HepG2 (cell line): ENCODE measurements at regions not wholly inside any gene's neighbourhood (a gene's known extent, or its start where the extent isn't known, plus 50 kb on each side); places are given as distances from the start of the nearest gene placed in this dataset.

ENCODE experiments used
- BRCA1 ChIP-seq: sonication (generic); formaldehyde crosslinking; IDR thresholded peaks from 2 replicates; pipeline ENCODE4 v1.4.0; 2020; ENCODE audit warnings: missing genetic modification reagents
- CREM ChIP-seq, 2 experiments: sonication (generic) in 1 of 2; formaldehyde crosslinking in 1 of 2; IDR thresholded peaks; 2 replicates each; pipeline versions ENCODE4 v1.4.0 to v1.6.1; 2016 to 2020; ENCODE audit warnings: antibody characterized with exemption in 1 of 2, mild to moderate bottlenecking in 1 of 2, missing genetic modification reagents in 1 of 2
- FOSL2 ChIP-seq: sonication (generic); formaldehyde crosslinking; IDR thresholded peaks from 2 replicates; pipeline ENCODE4 v1.4.0; 2020; ENCODE audit warnings: missing genetic modification reagents
- HES4 ChIP-seq: sonication (generic); formaldehyde crosslinking; IDR thresholded peaks from 2 replicates; pipeline ENCODE4 v1.9.0; 2021; ENCODE audit warnings: mild to moderate bottlenecking, missing genetic modification reagents, borderline replicate concordance
- HMG20A ChIP-seq: IDR thresholded peaks from 2 replicates; pipeline ENCODE4 v1.6.1; 2016; ENCODE audit warnings: borderline replicate concordance
- KMT2A ChIP-seq: sonication (generic); formaldehyde crosslinking; IDR thresholded peaks from 2 replicates; pipeline ENCODE4 v1.4.0; 2020; ENCODE audit warnings: missing genetic modification reagents
- NBN ChIP-seq: fragments of 450-650 bp; conservative IDR thresholded peaks from 2 replicates; pipeline ENCODE4 v1.6.1; 2017
- NCOA2 ChIP-seq: sonication (generic); formaldehyde crosslinking; IDR thresholded peaks from 2 replicates; pipeline ENCODE4 v1.8.0; 2022; ENCODE audit warnings: inconsistent platforms
- POLR2AphosphoS2 ChIP-seq: IDR thresholded peaks from 2 replicates; pipeline ENCODE4 v1.6.1; 2011; ENCODE audit warnings: low read depth, low read length, improper control_type of control experiment
- RARG ChIP-seq: sonication (generic); formaldehyde crosslinking; IDR thresholded peaks from 2 replicates; pipeline ENCODE4 v1.4.0; 2020; ENCODE audit warnings: low read depth, mild to moderate bottlenecking, missing genetic modification reagents
- SAP130 ChIP-seq: IDR thresholded peaks from 2 replicates; pipeline ENCODE4 v1.6.1; 2016; ENCODE audit warnings: low read depth
- SMARCE1 ChIP-seq: fragments of 450-650 bp; IDR thresholded peaks from 2 replicates; pipeline ENCODE4 v1.6.1; 2017; ENCODE audit warnings: borderline replicate concordance
- SRSF4 ChIP-seq: fragments of 200-400 bp; formaldehyde crosslinking; IDR thresholded peaks from one replicate; pipeline ENCODE4 v1.6.1; 2018; ENCODE audit warnings: mild to moderate bottlenecking, low read depth, low read length, moderate library complexity; ENCODE audit not compliant: poor library complexity, severe bottlenecking
- THYN1 ChIP-seq: sonication (generic); formaldehyde crosslinking; IDR thresholded peaks from 2 replicates; pipeline ENCODE4 v1.8.1; 2023; ENCODE audit warnings: low read depth, mild to moderate bottlenecking, moderate library complexity, missing genetic modification reagents, borderline replicate concordance
- ZNF30 ChIP-seq: sonication (generic); formaldehyde crosslinking; IDR thresholded peaks from 2 replicates; pipeline ENCODE4 v1.5.0; 2020; ENCODE audit warnings: mild to moderate bottlenecking, missing genetic modification reagents
- ZNF329 ChIP-seq: sonication (generic); formaldehyde crosslinking; IDR thresholded peaks from 2 replicates; pipeline ENCODE4 v1.9.0; 2021; ENCODE audit warnings: low read depth, mild to moderate bottlenecking, missing genetic modification reagents
- ZNF367 ChIP-seq: sonication (generic); formaldehyde crosslinking; IDR thresholded peaks from 2 replicates; pipeline ENCODE4 v1.4.0; 2020; ENCODE audit warnings: missing genetic modification reagents, borderline replicate concordance
- ZNF660 ChIP-seq: sonication (generic); formaldehyde crosslinking; IDR thresholded peaks from 2 replicates; pipeline ENCODE4 v1.5.1; 2020; ENCODE audit warnings: mild to moderate bottlenecking, low read depth, missing genetic modification reagents, borderline replicate concordance
- TF ChIP-seq, protein P1 (sequence below), 2 experiments: sonication (generic) in 1 of 2; formaldehyde crosslinking in 1 of 2; IDR thresholded peaks; 2 replicates each; pipeline versions ENCODE4 v1.4.0 to v1.6.1; 2016 to 2020; ENCODE audit warnings: borderline replicate concordance in 1 of 2, low read depth in 1 of 2, mild to moderate bottlenecking in 1 of 2, missing genetic modification reagents in 1 of 2
- TF ChIP-seq, protein P2 (sequence below): sonication (generic); formaldehyde crosslinking; IDR thresholded peaks from 2 replicates; pipeline ENCODE4 v1.8.0; 2022; ENCODE audit warnings: missing genetic modification reagents, low read depth, mild to moderate bottlenecking, borderline replicate concordance
- TF ChIP-seq, protein P3 (sequence below): sonication (generic); formaldehyde crosslinking; IDR thresholded peaks from 2 replicates; pipeline ENCODE4 v1.9.0; 2021; ENCODE audit warnings: missing genetic modification reagents, borderline replicate concordance
- TF ChIP-seq, protein P4 (sequence below), 2 experiments: sonication (generic) in 1 of 2; formaldehyde crosslinking in 1 of 2; IDR thresholded peaks; 2 replicates each; pipeline versions ENCODE4 v1.4.0 to v1.6.1; 2018 to 2020; ENCODE audit warnings: missing genetic modification reagents in 2 of 2, borderline replicate concordance in 1 of 2, low read depth in 1 of 2, mild to moderate bottlenecking in 1 of 2, missing biosample characterization in 1 of 2

DNA sequence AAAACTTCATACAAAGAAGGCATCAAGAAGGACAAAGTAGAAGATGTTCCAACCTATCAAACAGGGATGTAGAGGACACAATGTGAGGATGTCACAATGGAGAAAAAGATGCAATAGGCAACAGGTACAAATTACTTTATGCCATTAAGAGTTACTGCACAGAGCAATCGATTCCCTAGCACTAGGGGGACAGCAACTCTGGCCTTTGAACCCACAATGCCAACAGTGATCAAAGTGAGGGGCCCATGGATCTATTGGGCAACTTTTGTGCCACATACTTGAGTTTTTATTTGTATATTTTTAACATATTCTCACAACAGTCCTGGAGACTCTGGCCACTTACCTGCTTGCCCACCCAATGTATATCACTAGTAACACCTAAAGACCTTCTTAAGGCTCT is 220.2 kb downstream of the HNMT start (continued):
- TF ChIP-seq, protein P1, sequence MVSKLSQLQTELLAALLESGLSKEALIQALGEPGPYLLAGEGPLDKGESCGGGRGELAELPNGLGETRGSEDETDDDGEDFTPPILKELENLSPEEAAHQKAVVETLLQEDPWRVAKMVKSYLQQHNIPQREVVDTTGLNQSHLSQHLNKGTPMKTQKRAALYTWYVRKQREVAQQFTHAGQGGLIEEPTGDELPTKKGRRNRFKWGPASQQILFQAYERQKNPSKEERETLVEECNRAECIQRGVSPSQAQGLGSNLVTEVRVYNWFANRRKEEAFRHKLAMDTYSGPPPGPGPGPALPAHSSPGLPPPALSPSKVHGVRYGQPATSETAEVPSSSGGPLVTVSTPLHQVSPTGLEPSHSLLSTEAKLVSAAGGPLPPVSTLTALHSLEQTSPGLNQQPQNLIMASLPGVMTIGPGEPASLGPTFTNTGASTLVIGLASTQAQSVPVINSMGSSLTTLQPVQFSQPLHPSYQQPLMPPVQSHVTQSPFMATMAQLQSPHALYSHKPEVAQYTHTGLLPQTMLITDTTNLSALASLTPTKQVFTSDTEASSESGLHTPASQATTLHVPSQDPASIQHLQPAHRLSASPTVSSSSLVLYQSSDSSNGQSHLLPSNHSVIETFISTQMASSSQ (IDR thresholded peaks at IDR 0.05; ENCODE audit: low read depth): no peak
- TF ChIP-seq, protein P1 (CRISPR knock-in tag; IDR thresholded peaks at IDR 0.05; ENCODE audit: borderline replicate concordance): no peak
- no peak for TF ChIP-seq SMARCE1
- no peak for TF ChIP-seq ZNF660 (CRISPR knock-in tag)
- peak; percentile 43 for TF ChIP-seq FOSL2 (CRISPR knock-in tag)
- peak; percentile 46; the same call in 1 of the 2 replicates for TF ChIP-seq CREM (IDR thresholded peaks at IDR 0.05)
- TF ChIP-seq CREM (CRISPR knock-in tag; IDR thresholded peaks at IDR 0.05): no peak
- TF ChIP-seq THYN1 (CRISPR knock-in tag): no peak
- no peak for TF ChIP-seq NBN
- peak; percentile 64 for TF ChIP-seq NCOA2 (CRISPR knock-in tag)
- TF ChIP-seq ZNF329 (CRISPR knock-in tag): no peak
- TF ChIP-seq SRSF4: no peak
- TF ChIP-seq, protein P2, sequence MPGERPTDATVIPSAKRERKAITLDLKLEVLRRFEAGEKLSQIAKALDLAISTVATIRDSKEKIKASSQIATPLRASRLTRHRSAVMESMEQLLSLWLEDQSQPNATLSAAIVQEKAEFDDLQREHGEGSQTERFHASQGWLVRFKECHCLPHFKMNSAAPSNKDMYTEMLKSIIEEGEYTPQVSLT (CRISPR knock-in tag): no peak
- TF ChIP-seq KMT2A: no peak
- TF ChIP-seq, protein P3, sequence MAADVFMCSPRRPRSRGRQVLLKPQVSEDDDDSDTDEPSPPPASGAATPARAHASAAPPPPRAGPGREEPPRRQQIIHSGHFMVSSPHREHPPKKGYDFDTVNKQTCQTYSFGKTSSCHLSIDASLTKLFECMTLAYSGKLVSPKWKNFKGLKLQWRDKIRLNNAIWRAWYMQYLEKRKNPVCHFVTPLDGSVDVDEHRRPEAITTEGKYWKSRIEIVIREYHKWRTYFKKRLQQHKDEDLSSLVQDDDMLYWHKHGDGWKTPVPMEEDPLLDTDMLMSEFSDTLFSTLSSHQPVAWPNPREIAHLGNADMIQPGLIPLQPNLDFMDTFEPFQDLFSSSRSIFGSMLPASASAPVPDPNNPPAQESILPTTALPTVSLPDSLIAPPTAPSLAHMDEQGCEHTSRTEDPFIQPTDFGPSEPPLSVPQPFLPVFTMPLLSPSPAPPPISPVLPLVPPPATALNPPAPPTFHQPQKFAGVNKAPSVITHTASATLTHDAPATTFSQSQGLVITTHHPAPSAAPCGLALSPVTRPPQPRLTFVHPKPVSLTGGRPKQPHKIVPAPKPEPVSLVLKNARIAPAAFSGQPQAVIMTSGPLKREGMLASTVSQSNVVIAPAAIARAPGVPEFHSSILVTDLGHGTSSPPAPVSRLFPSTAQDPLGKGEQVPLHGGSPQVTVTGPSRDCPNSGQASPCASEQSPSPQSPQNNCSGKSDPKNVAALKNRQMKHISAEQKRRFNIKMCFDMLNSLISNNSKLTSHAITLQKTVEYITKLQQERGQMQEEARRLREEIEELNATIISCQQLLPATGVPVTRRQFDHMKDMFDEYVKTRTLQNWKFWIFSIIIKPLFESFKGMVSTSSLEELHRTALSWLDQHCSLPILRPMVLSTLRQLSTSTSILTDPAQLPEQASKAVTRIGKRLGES (CRISPR knock-in tag): no peak
- TF ChIP-seq BRCA1: no peak
- no peak for TF ChIP-seq RARG
- TF ChIP-seq HES4 (CRISPR knock-in tag): no peak
- peak; percentile 76 for TF ChIP-seq HMG20A (CRISPR knock-in tag)
- TF ChIP-seq, protein P4, sequence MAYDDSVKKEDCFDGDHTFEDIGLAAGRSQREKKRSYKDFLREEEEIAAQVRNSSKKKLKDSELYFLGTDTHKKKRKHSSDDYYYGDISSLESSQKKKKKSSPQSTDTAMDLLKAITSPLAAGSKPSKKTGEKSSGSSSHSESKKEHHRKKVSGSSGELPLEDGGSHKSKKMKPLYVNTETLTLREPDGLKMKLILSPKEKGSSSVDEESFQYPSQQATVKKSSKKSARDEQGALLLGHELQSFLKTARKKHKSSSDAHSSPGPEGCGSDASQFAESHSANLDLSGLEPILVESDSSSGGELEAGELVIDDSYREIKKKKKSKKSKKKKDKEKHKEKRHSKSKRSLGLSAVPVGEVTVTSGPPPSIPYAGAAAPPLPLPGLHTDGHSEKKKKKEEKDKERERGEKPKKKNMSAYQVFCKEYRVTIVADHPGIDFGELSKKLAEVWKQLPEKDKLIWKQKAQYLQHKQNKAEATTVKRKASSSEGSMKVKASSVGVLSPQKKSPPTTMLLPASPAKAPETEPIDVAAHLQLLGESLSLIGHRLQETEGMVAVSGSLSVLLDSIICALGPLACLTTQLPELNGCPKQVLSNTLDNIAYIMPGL (CRISPR knock-in tag; IDR thresholded peaks at IDR 0.05; ENCODE audit: borderline replicate concordance in 1 of 2, low read depth in 1 of 2): no peak
- no peak for TF ChIP-seq POLR2AphosphoS2
- TF ChIP-seq ZNF367 (CRISPR knock-in tag): no peak
- no peak for TF ChIP-seq SAP130 (CRISPR knock-in tag)
- no peak for TF ChIP-seq ZNF30
